ENCODE measurements at regions not wholly inside any gene's neighbourhood (a gene's known extent, or its start where the extent isn't known, plus 50 kb on each side); places are given as distances from the start of the nearest gene placed in this dataset.
"Not testable (repeated sequence)": the region's sequence is repeated elsewhere in the genome, so short reads cannot be mapped to it uniquely, and the experiment has no call there.

GRCh38 chr20:29427201-29428060 is 1830.0 kb upstream of the DEFB115 start:
- no peak for DNase-seq

- DNase-seq, result no peak
Observed at GRCh38 chr20:29430531-29430930, 1826.9 kb upstream of the DEFB115 start.

- DNase-seq, result not testable (repeated sequence)
Observed at GRCh38 chr20:29440721-29441120, 1816.7 kb upstream of the DEFB115 start.

GRCh38 chr20:29443206-29443781 is 1814.2 kb upstream of the DEFB115 start:
- peak; percentile 29 for DNase-seq

- DNase-seq, result no peak
Observed at GRCh38 chr20:29443819-29444218, 1813.6 kb upstream of the DEFB115 start.

GRCh38 chr20:29445050-29445907 is 1812.2 kb upstream of the DEFB115 start:
- not testable (repeated sequence) for DNase-seq

GRCh38 chr20:29447517-29448484 is 1809.7 kb upstream of the DEFB115 start:
- not testable (repeated sequence) for DNase-seq

GRCh38 chr20:29448806-29449470 is 1808.5 kb upstream of the DEFB115 start:
- no peak for DNase-seq

- no peak for DNase-seq
Observed at GRCh38 chr20:29452186-29452585, 1805.3 kb upstream of the DEFB115 start.

- not testable (repeated sequence) for DNase-seq
Observed at GRCh38 chr20:29456987-29457693, 1800.3 kb upstream of the DEFB115 start.

- DNase-seq, result no peak
Observed at GRCh38 chr20:29472606-29473005, 1784.9 kb upstream of the DEFB115 start.

- DNase-seq, result not testable (repeated sequence)
Observed at GRCh38 chr20:29492840-29493239, 1764.6 kb upstream of the DEFB115 start.

GRCh38 chr20:29496767-29497166 is 1760.7 kb upstream of the DEFB115 start:
- DNase-seq, result not testable (repeated sequence)

- DNase-seq, result no peak
Observed at GRCh38 chr20:29497261-29497671, 1760.2 kb upstream of the DEFB115 start.

- not testable (repeated sequence) for DNase-seq
Observed at GRCh38 chr20:29497684-29498083, 1759.8 kb upstream of the DEFB115 start.

GRCh38 chr20:29500738-29501137 is 1756.7 kb upstream of the DEFB115 start:
- not testable (repeated sequence) for DNase-seq

- DNase-seq, result not testable (repeated sequence)
Observed at GRCh38 chr20:29514634-29515033, 1742.8 kb upstream of the DEFB115 start.

- DNase-seq, result not testable (repeated sequence)
Observed at GRCh38 chr20:29516847-29517246, 1740.6 kb upstream of the DEFB115 start.

- not testable (repeated sequence) for DNase-seq
Observed at GRCh38 chr20:29519610-29520241, 1737.7 kb upstream of the DEFB115 start.

Data from fibroblast of skin of back (primary cell).